MCF 10A (cell line): ENCODE measurements at regions not wholly inside any gene's neighbourhood (a gene's known extent, or its start where the extent isn't known, plus 50 kb on each side); places are given as distances from the start of the nearest gene placed in this dataset.

ENCODE experiments used
- BruUV-seq: library from RNA; stranded (reverse); fragments of 400-500 nt; replicated peaks from 2 replicates; lab custom pipeline; 2021; lab: Mats Ljungman, UMichigan
- CTCF ChIA-PET: fragments of 300-600 bp; sonication (Branson Sonifier 250); formaldehyde crosslinking; extraction: SDS; loops from one replicate; lab custom pipeline; 2021; ENCODE audit warnings: antibody characterized with exemption, inconsistent platforms; lab: Yijun Ruan, JAX
- POLR2A ChIA-PET: fragments of 300-600, 350-650 bp; sonication (Branson Sonifier 250); formaldehyde crosslinking; extraction: SDS; loops from one replicate; lab custom pipeline; 2020; ENCODE audit warnings: antibody characterized with exemption, inconsistent platforms; lab: Yijun Ruan, JAX
- DNase-seq: peaks from one replicate; pipeline ENCODE4 v3.0.0-alpha.2; 2018; ENCODE audit not compliant: unreplicated experiment
- H3K27ac Mint-ChIP-seq: one replicate; pipeline ENCODE4 v1.8.0; 2022; ENCODE audit warnings: mild to moderate bottlenecking, low read depth, mixed read lengths; ENCODE audit not compliant: unreplicated experiment
- H3K27me3 Mint-ChIP-seq: one replicate; pipeline ENCODE4 v1.8.0; 2022; ENCODE audit warnings: mixed read lengths; ENCODE audit not compliant: insufficient read depth, unreplicated experiment
- H3K36me3 Mint-ChIP-seq: one replicate; pipeline ENCODE4 v1.8.0; 2022; ENCODE audit warnings: mild to moderate bottlenecking, moderate library complexity, mixed read lengths; ENCODE audit not compliant: insufficient read depth, unreplicated experiment
- H3K4me1 Mint-ChIP-seq: one replicate; pipeline ENCODE4 v1.8.0; 2022; ENCODE audit warnings: mixed read lengths; ENCODE audit not compliant: insufficient read depth, unreplicated experiment
- H3K4me3 Mint-ChIP-seq: one replicate; pipeline ENCODE4 v1.8.0; 2022; ENCODE audit warnings: mild to moderate bottlenecking, moderate library complexity, mixed read lengths; ENCODE audit not compliant: unreplicated experiment
- H3K9me3 Mint-ChIP-seq: one replicate; pipeline ENCODE4 v1.8.0; 2022; ENCODE audit warnings: mixed read lengths; ENCODE audit not compliant: unreplicated experiment
- CTCF ChIP-seq: fragments of 200-600 bp; IDR thresholded peaks from one replicate; pipeline ENCODE4 v1.8.0; 2022; ENCODE audit warnings: antibody characterized with exemption, mild to moderate bottlenecking; ENCODE audit not compliant: unreplicated experiment
- intact Hi-C: fragments of 100-400 bp; cut with micrococcal nuclease; formaldehyde crosslinking; loops from 2 replicates; pipeline ENCODE4 v1.14.1; 2022

- no peaks in the 10 kb centered on the region for H3K4me1 Mint-ChIP-seq
- no TSS peak for BruUV-seq
- POLR2A ChIA-PET, result interaction anchor here (0.8 kb wide), 1 partner anchor 167 kb away, joined by 3 read pairs; no protein-coding TSS in a partner anchor
- H3K4me3 Mint-ChIP-seq, result no peak overlapping the region
- no peaks in the 10 kb centered on the region for H3K36me3 Mint-ChIP-seq
- intact Hi-C loops, result no loop called here
- H3K9me3 Mint-ChIP-seq, result peaks cover 13% of the 10 kb centered on the region
- no peak for TF ChIP-seq CTCF
- CTCF ChIA-PET, result interaction anchor here (0.7 to 1.1 kb wide), 2 partner anchors 12 to 111 kb away, joined by 4 read pairs; no protein-coding TSS in a partner anchor
- peak overlapping the region; percentile 33 for H3K27ac Mint-ChIP-seq
- DNase-seq, result peak; percentile 37
- no peaks in the 10 kb centered on the region for H3K27me3 Mint-ChIP-seq
Measured at GRCh38 chr13:104920091-104920490, 1615.4 kb downstream of the EFNB2 start.

- ChIA-PET POLR2A (no interaction called here), CTCF (no interaction called here)
- no peaks in the 10 kb centered on the region for H3K4me1 Mint-ChIP-seq
- no peaks in the 10 kb centered on the region for H3K27me3 Mint-ChIP-seq
- no peak for DNase-seq
- H3K36me3 Mint-ChIP-seq, result no peaks in the 10 kb centered on the region
- no peak overlapping the region for H3K4me3 Mint-ChIP-seq
- no peak overlapping the region for H3K27ac Mint-ChIP-seq
- no peak for TF ChIP-seq CTCF
- no TSS peak for BruUV-seq
- intact Hi-C loops, result no loop called here
- no peaks in the 10 kb centered on the region for H3K9me3 Mint-ChIP-seq
Measured at GRCh38 chr13:104900191-104900817, 1635.2 kb downstream of the EFNB2 start.

- no peak overlapping the region for H3K27ac Mint-ChIP-seq
- H3K27me3 Mint-ChIP-seq, result no peaks in the 10 kb centered on the region
- H3K4me3 Mint-ChIP-seq, result no peak overlapping the region
- H3K9me3 Mint-ChIP-seq, result no peaks in the 10 kb centered on the region
- BruUV-seq, result no TSS peak
- no peaks in the 10 kb centered on the region for H3K4me1 Mint-ChIP-seq
- TF ChIP-seq CTCF, result no peak
- no peak for DNase-seq
- intact Hi-C loops, result no loop called here
- ChIA-PET POLR2A (no interaction called here), CTCF (interaction anchor here (0.8 kb wide), 1 partner anchor 57 kb away, joined by 3 read pairs; no protein-coding TSS in a partner anchor)
- no peaks in the 10 kb centered on the region for H3K36me3 Mint-ChIP-seq
Measured at GRCh38 chr13:104898484-104898883, 1637.0 kb downstream of the EFNB2 start.

- ChIA-PET CTCF (interaction anchor here (0.5 to 0.7 kb wide), 2 partner anchors 199 to 1708 kb away, joined by 3 to 4 read pairs; no protein-coding TSS in a partner anchor), POLR2A (no interaction called here)
- BruUV-seq, result no TSS peak
- no peak overlapping the region for H3K27ac Mint-ChIP-seq
- no peak overlapping the region for H3K4me3 Mint-ChIP-seq
- no peaks in the 10 kb centered on the region for H3K27me3 Mint-ChIP-seq
- DNase-seq, result no peak
- intact Hi-C loops, result no loop called here
- no peaks in the 10 kb centered on the region for H3K4me1 Mint-ChIP-seq
- H3K36me3 Mint-ChIP-seq, result no peaks in the 10 kb centered on the region
- no peaks in the 10 kb centered on the region for H3K9me3 Mint-ChIP-seq
- no peak for TF ChIP-seq CTCF
Measured at GRCh38 chr13:104895521-104895920, 1639.9 kb downstream of the EFNB2 start.
